IMR-90 (cell line): ENCODE measurements at regions not wholly inside any gene's neighbourhood (a gene's known extent, or its start where the extent isn't known, plus 50 kb on each side); places are given as distances from the start of the nearest gene placed in this dataset.

ENCODE experiments used
- ATAC-seq: fragments of 200-7000 bp; cut with Tn5 transposase; 2 replicates; pipeline ENCODE4 v1.9.1; 2020; ENCODE audit warnings: low read depth, mild to moderate bottlenecking, moderate library complexity
- BruUV-seq: library from RNA; stranded (reverse); fragments of 400-500 nt; replicated peaks from 2 replicates; lab custom pipeline; 2021; lab: Mats Ljungman, UMichigan
- CTCF ChIA-PET: fragments of 300-600 bp; formaldehyde crosslinking; extraction: SDS; loops from one replicate; lab custom pipeline; 2021; ENCODE audit warnings: antibody characterized with exemption; lab: Yijun Ruan, JAX
- POLR2A ChIA-PET: fragments of 300-600 bp; sonication (Branson Sonifier 250); formaldehyde crosslinking; loops from one replicate; lab custom pipeline; 2022; ENCODE audit warnings: antibody characterized with exemption; ENCODE audit not compliant: unreplicated experiment; lab: Charles Lee
- DNase-seq: peaks from one replicate; pipeline ENCODE4 v3.0.0; 2013
- H2AFZ ChIP-seq: replicated peaks from 2 replicates; pipeline ENCODE3; 2013; ENCODE audit warnings: low read length, mild to moderate bottlenecking; ENCODE audit not compliant: poor library complexity
- H2AK5ac ChIP-seq: 2 replicates; pipeline ENCODE4 v1.6.1; 2013; ENCODE audit warnings: low read depth, low read length, inconsistent platforms
- H2AK9ac ChIP-seq: replicated peaks from 2 replicates; pipeline ENCODE3; 2013; ENCODE audit warnings: mild to moderate bottlenecking, low read depth, low read length, moderate library complexity; ENCODE audit not compliant: poor library complexity
- H2BK120ac ChIP-seq: 2 replicates; pipeline ENCODE4 v1.6.1; 2013; ENCODE audit warnings: low read depth, low read length, inconsistent platforms
- H2BK15ac ChIP-seq: 3 replicates; pipeline ENCODE4 v1.6.1; 2013; ENCODE audit warnings: low read depth, low read length, inconsistent platforms
- H2BK20ac ChIP-seq: 2 replicates; pipeline ENCODE4 v1.6.1; 2013; ENCODE audit warnings: low read depth, mild to moderate bottlenecking, inconsistent platforms, low read length, moderate library complexity
- H2BK5ac ChIP-seq: 2 replicates; pipeline ENCODE4 v1.6.1; 2013; ENCODE audit warnings: mild to moderate bottlenecking, low read depth, low read length, inconsistent platforms; ENCODE audit not compliant: poor library complexity, severe bottlenecking
- H3K14ac ChIP-seq: replicated peaks from 2 replicates; pipeline ENCODE4 v1.6.1; 2013; ENCODE audit warnings: low read depth, low read length, inconsistent platforms
- H3K18ac ChIP-seq: 2 replicates; pipeline ENCODE4 v1.6.1; 2013; ENCODE audit warnings: low read depth, low read length, control low read depth
- H3K23ac ChIP-seq: 2 replicates; pipeline ENCODE4 v1.6.1; 2013; ENCODE audit warnings: low read depth, low read length, inconsistent platforms
- H3K27ac ChIP-seq: 2 replicates; pipeline ENCODE4 v1.5.1; 2013; ENCODE audit warnings: mild to moderate bottlenecking, control low read depth, low read length; ENCODE audit not compliant: insufficient read depth
- H3K27me3 ChIP-seq: 2 replicates; pipeline ENCODE4 v1.6.1; 2013; ENCODE audit warnings: low read length; ENCODE audit not compliant: control insufficient read depth, insufficient read depth
- H3K36me3 ChIP-seq: 2 replicates; pipeline ENCODE4 v1.6.1; 2013; ENCODE audit warnings: low read length, mixed read lengths; ENCODE audit not compliant: control insufficient read depth, insufficient read depth
- H3K4ac ChIP-seq: 2 replicates; pipeline ENCODE4 v1.6.1; 2013; ENCODE audit warnings: low read depth, low read length, inconsistent platforms
- H3K4me1 ChIP-seq: 2 replicates; pipeline ENCODE4 v1.6.1; 2013; ENCODE audit warnings: low read length, mixed read lengths; ENCODE audit not compliant: control insufficient read depth, insufficient read depth
- H3K4me2 ChIP-seq: 2 replicates; pipeline ENCODE4 v1.6.1; 2013; ENCODE audit warnings: low read depth, mild to moderate bottlenecking, control low read depth, low read length, moderate library complexity
- H3K4me3 ChIP-seq: 2 replicates; pipeline ENCODE4 v1.5.1; 2013; ENCODE audit warnings: low read depth, mild to moderate bottlenecking, control low read depth, low read length, moderate library complexity; ENCODE audit not compliant: insufficient read depth
- H3K56ac ChIP-seq: 2 replicates; pipeline ENCODE4 v1.6.1; 2013; ENCODE audit warnings: low read length, inconsistent platforms; ENCODE audit not compliant: insufficient read depth; ENCODE audit errors: extremely low read depth
- H3K79me1 ChIP-seq, 2 experiments: 2 replicates each; pipeline ENCODE4 v1.6.1; 2013; ENCODE audit warnings: low read length in 2 of 2, inconsistent platforms in 1 of 2, low read depth in 1 of 2
- H3K9ac ChIP-seq: 2 replicates; pipeline ENCODE4 v1.6.1; 2013; ENCODE audit warnings: low read depth, low read length, control low read depth
- H3K9me1 ChIP-seq: 2 replicates; pipeline ENCODE4 v1.6.1; 2013; ENCODE audit warnings: low read length, inconsistent platforms; ENCODE audit not compliant: insufficient read depth
- H3K9me3 ChIP-seq: 2 replicates; pipeline ENCODE4 v1.6.1; 2013; ENCODE audit warnings: low read length; ENCODE audit not compliant: control insufficient read depth, insufficient read depth
- H4K20me1 ChIP-seq: 2 replicates; pipeline ENCODE4 v1.6.1; 2013; ENCODE audit warnings: low read length, inconsistent platforms; ENCODE audit not compliant: insufficient read depth
- H4K5ac ChIP-seq: 2 replicates; pipeline ENCODE4 v1.6.1; 2013; ENCODE audit warnings: mild to moderate bottlenecking, low read depth, low read length, control low read depth
- H4K8ac ChIP-seq, 2 experiments: 2 replicates each; pipeline ENCODE4 v1.6.1; 2013; ENCODE audit warnings: low read depth in 2 of 2, low read length in 2 of 2, control low read depth in 1 of 2, inconsistent platforms in 1 of 2
- H4K91ac ChIP-seq: 2 replicates; pipeline ENCODE4 v1.6.1; 2013; ENCODE audit warnings: low read depth, low read length, inconsistent platforms; ENCODE audit not compliant: insufficient read depth
- BHLHE40 ChIP-seq: fragments of 150-350 bp; IDR thresholded peaks from 2 replicates; pipeline ENCODE4 v1.6.1; 2016; ENCODE audit warnings: mild to moderate bottlenecking, low read depth, low read length
- CEBPB ChIP-seq: IDR thresholded peaks from 2 replicates; pipeline ENCODE4 v1.6.1; 2012; ENCODE audit warnings: low read depth, low read length, improper control_type of control experiment
- CHD1 ChIP-seq: IDR thresholded peaks from 2 replicates; pipeline ENCODE4 v1.6.1; 2012; ENCODE audit warnings: low read depth, low read length, improper control_type of control experiment
- CTCF ChIP-seq: conservative IDR thresholded peaks from 2 replicates; pipeline ENCODE4 v1.5.1; 2012; ENCODE audit warnings: mild to moderate bottlenecking, low read depth, low read length, improper control_type of control experiment
- ELK1 ChIP-seq: fragments of 150-350 bp; IDR thresholded peaks from 2 replicates; pipeline ENCODE4 v1.6.1; 2016; ENCODE audit warnings: low read depth, mild to moderate bottlenecking, low read length, moderate library complexity, borderline replicate concordance
- FOS ChIP-seq: fragments of 150-350 bp; IDR thresholded peaks from 2 replicates; pipeline ENCODE4 v1.6.1; 2016; ENCODE audit warnings: low read depth, low read length
- MAFK ChIP-seq: IDR thresholded peaks from 2 replicates; pipeline ENCODE4 v1.6.1; 2012; ENCODE audit warnings: low read depth, low read length, improper control_type of control experiment
- MAZ ChIP-seq: IDR thresholded peaks from 2 replicates; pipeline ENCODE4 v1.6.1; 2012; ENCODE audit warnings: low read depth, mild to moderate bottlenecking, low read length, improper control_type of control experiment, moderate library complexity, borderline replicate concordance
- MXI1 ChIP-seq: IDR thresholded peaks from 2 replicates; pipeline ENCODE4 v1.6.1; 2012; ENCODE audit warnings: low read depth, mild to moderate bottlenecking, low read length, moderate library complexity, borderline replicate concordance
- NFE2L2 ChIP-seq: fragments of 150-350 bp; IDR thresholded peaks from 2 replicates; pipeline ENCODE4 v1.6.1; 2016; ENCODE audit warnings: low read depth, mild to moderate bottlenecking, low read length
- POLR2A ChIP-seq: IDR thresholded peaks from 2 replicates; pipeline ENCODE4 v1.6.1; 2012; ENCODE audit warnings: mild to moderate bottlenecking, low read depth, low read length
- RAD21 ChIP-seq: IDR thresholded peaks from 2 replicates; pipeline ENCODE4 v1.6.1; 2012; ENCODE audit warnings: low read length, improper control_type of control experiment
- RCOR1 ChIP-seq: IDR thresholded peaks from 2 replicates; pipeline ENCODE4 v1.6.1; 2012; ENCODE audit warnings: mild to moderate bottlenecking, low read length, improper control_type of control experiment; ENCODE audit not compliant: insufficient replicate concordance
- USF2 ChIP-seq: fragments of 150-350 bp; IDR thresholded peaks from 2 replicates; pipeline ENCODE4 v1.6.1; 2017; ENCODE audit warnings: mild to moderate bottlenecking, antibody characterized with exemption, low read length, low read depth
- WGBS, 2 experiments: methylation state at CpG; one replicate each; pipeline versions ENCODE4 v1.1.5 to v1.1.7; 2013; ENCODE audit warnings: missing lambda C conversion rate in 2 of 2; ENCODE audit not compliant: insufficient read length in 1 of 2; ENCODE audit errors: extremely low coverage in 2 of 2; 5-methylcytosine and 5-hydroxymethylcytosine counted together
- dilution Hi-C: fragments of 300-500 bp; cut with HindIII; formaldehyde crosslinking; loops from one replicate; pipeline ENCODE4 v1.14.3; 2018; ENCODE audit warnings: low sequenced_read_pairs; ENCODE audit not compliant: unreplicated experiment
- in situ Hi-C: fragments of 300-500 bp; cut with MboI; formaldehyde crosslinking; loops from 3 replicates; pipeline ENCODE4 v1.14.3; 2019; ENCODE audit warnings: low sequenced_read_pairs, inconsistent platforms, mixed read lengths
- intact Hi-C: fragments of 100-400 bp; cut with micrococcal nuclease; formaldehyde crosslinking; loops from 2 replicates; pipeline ENCODE4 v1.10.0; 2022

- intact Hi-C loops: no loop called here
- BruUV-seq: no TSS peak
- H2BK5ac ChIP-seq: peak overlapping the region; percentile 18
- no peak overlapping the region for H2BK15ac ChIP-seq
- H2BK20ac ChIP-seq: no peak overlapping the region
- H3K56ac ChIP-seq: no peak overlapping the region
- no peak overlapping the region for H4K91ac ChIP-seq
- H3K18ac ChIP-seq: no peak overlapping the region
- H3K23ac ChIP-seq: no peak overlapping the region
- peaks cover 7% of the 10 kb centered on the region for H3K4me1 ChIP-seq
- dilution Hi-C loops: no loop called here
- H3K9me1 ChIP-seq: no peaks in the 10 kb centered on the region
- no peak overlapping the region for H3K14ac ChIP-seq
- no peaks in the 10 kb centered on the region for H3K79me1 ChIP-seq
- H3K4me2 ChIP-seq: peak overlapping the region; percentile 46; the same call in 1 of the 2 replicates
- no peak overlapping the region for H2BK120ac ChIP-seq
- H3K27ac ChIP-seq: peak overlapping the region; percentile 31; the same call in 1 of the 2 replicates
- H3K27me3 ChIP-seq: no peaks in the 10 kb centered on the region
- H2AFZ ChIP-seq: no peak overlapping the region
- H2AK5ac ChIP-seq: no peak overlapping the region
- POLR2A ChIA-PET: no interaction called here
- H4K20me1 ChIP-seq: no peaks in the 10 kb centered on the region
- DNase-seq: peak; percentile 95
- no peak overlapping the region for H4K5ac ChIP-seq
- no peak overlapping the region for H3K4ac ChIP-seq
- in situ Hi-C loops: no loop called here
- no peak overlapping the region for H3K4me3 ChIP-seq
- no peaks in the 10 kb centered on the region for H3K36me3 ChIP-seq
- ATAC-seq: peak; percentile 86
- H4K8ac ChIP-seq: no peak overlapping the region
- H2AK9ac ChIP-seq: no peak overlapping the region
- CTCF ChIA-PET: interaction anchor here (0.6 to 1.0 kb wide), 3 partner anchors 24 to 1170 kb away, joined by 3 read pairs; no protein-coding TSS in a partner anchor
- TF ChIP-seq MAZ: no peak
- TF ChIP-seq CHD1: no peak
- peak; percentile 78; the same call in 1 of the 2 replicates for TF ChIP-seq CEBPB
- TF ChIP-seq MXI1: 0 out of 2 replicates have a peak, but pooled peaks have one; percentile 30
- TF ChIP-seq POLR2A: no peak
- TF ChIP-seq CTCF: no peak
- TF ChIP-seq FOS: 0 out of 2 replicates have a peak, but pooled peaks have one; percentile 29
- TF ChIP-seq ELK1: no peak
- TF ChIP-seq BHLHE40: peak; percentile 60; the same call in 1 of the 2 replicates
- no peak for TF ChIP-seq RAD21
- no peak for TF ChIP-seq NFE2L2
- peak; percentile 66 for TF ChIP-seq MAFK
- no peak for TF ChIP-seq RCOR1
- peak; percentile 43; the same call in 1 of the 2 replicates for TF ChIP-seq USF2
- WGBS, 2 experiments: no CpG with 5 or more reads among the region's 3 CpGs
- no peak overlapping the region for H3K9ac ChIP-seq
- H3K9me3 ChIP-seq: no peaks in the 10 kb centered on the region
These were observed 70.8 kb upstream of the AHI1 start for GRCh38 chr6:135568379-135568778.
